ENCODE measurements at regions not wholly inside any gene's neighbourhood (a gene's known extent, or its start where the extent isn't known, plus 50 kb on each side); places are given as distances from the start of the nearest gene placed in this dataset.

DNA sequence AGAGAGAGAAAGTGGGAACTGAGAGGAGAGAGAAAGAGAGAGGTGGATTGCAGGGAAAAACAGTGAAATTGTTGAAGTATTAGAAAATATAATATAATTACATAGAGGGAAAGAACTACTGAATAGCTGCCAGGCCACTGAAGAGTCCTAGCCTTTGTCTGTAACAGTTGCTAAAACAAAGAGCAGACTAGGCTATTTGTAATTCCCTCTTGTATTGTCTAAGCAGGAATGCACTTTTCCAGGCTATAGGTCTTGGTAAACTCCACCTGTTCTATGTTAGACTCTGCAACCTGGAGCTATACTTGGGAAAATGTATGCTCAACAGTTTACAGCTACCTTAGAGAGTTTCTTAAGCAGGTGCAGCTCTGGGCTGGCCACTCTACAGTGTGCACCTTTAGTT, 1063.3 kb downstream of the ADGRL3 start:
- no peak for DNase-seq (ENCODE audit: low spot score)

GRCh38 chr4:62262676-62263075, 1062.5 kb downstream of the ADGRL3 start:
- no peak for DNase-seq (ENCODE audit: low spot score)

DNA sequence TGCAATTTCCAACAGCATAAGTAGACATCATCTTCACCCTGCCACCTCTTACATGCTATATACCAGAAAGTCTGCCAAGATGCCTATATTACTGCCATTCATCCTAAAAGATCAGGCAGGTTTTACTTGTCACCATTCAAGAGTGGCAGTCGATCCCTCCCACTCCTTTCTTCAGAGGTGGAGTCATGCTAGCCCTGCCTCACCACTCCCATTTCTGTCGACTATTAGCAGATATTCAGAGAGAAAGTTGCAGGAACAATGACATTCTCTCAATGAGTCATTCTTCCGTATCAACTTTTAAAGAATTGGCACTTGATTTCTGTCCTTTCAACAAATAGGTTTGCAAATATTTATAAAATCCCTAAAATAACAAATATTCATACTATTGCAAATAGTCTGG, 1060.1 kb downstream of the ADGRL3 start:
- no peak for DNase-seq (ENCODE audit: low spot score)

- DNase-seq (ENCODE audit: low spot score): no peak
Measured at GRCh38 chr4:62256479-62256878, 1056.4 kb downstream of the ADGRL3 start.

GRCh38 chr4:62252728-62253127, 1052.6 kb downstream of the ADGRL3 start:
- no peak for DNase-seq (ENCODE audit: low spot score)

- DNase-seq (ENCODE audit: low spot score): no peak
Measured at GRCh38 chr4:62250100-62250499, 1050.0 kb downstream of the ADGRL3 start.

GRCh38 chr4:62243895-62244294, 1043.8 kb downstream of the ADGRL3 start:
- no peak for DNase-seq (ENCODE audit: low spot score)

DNA sequence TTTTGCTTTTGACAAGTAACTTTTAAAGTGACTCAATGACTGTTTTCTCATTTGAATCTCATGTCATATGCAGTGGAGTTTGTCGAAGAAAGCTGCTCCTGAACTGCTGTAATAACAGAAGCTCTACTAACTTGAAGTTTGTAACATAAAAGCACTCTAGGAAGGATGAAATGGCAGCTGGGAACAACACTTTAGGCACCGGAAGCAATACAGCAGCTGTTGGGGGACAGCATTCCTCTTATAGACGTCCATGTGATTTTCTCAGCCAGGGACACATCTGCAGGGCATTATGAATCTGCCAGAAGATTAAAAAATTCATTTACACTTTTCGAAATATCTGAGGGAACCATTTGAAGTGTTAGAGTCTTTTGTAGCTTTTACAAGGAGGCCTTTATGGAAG, 1035.8 kb downstream of the ADGRL3 start:
- no peak for DNase-seq (ENCODE audit: low spot score)

GRCh38 chr4:62232814-62233213, 1032.7 kb downstream of the ADGRL3 start:
- peak; percentile 13 for DNase-seq (ENCODE audit: low spot score)

- DNase-seq (ENCODE audit: low spot score): peak; percentile 15
Measured at GRCh38 chr4:62231994-62232393, 1031.9 kb downstream of the ADGRL3 start.

GRCh38 chr4:62226082-62226481, 1026.0 kb downstream of the ADGRL3 start:
- DNase-seq (ENCODE audit: low spot score): peak; percentile 74

DNA sequence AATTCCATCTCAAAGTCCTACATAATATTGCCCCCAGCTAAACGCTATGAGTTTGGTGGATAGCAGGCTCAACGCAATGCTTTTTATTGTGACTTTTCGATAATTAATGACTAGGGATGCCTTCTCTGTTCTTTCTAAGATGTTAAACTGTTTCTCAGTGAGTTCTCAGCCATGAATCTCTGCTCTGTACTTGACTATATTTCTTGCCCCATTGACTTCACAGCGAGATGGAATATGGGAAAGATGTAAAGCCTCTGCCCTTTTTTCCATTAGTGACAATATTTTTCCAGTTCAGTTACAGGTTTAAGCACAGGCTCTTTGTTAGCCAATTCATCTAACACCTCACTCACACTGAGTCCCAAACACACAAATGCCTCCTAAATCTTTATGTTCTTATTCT, 1022.0 kb downstream of the ADGRL3 start:
- DNase-seq (ENCODE audit: low spot score): no peak

DNA sequence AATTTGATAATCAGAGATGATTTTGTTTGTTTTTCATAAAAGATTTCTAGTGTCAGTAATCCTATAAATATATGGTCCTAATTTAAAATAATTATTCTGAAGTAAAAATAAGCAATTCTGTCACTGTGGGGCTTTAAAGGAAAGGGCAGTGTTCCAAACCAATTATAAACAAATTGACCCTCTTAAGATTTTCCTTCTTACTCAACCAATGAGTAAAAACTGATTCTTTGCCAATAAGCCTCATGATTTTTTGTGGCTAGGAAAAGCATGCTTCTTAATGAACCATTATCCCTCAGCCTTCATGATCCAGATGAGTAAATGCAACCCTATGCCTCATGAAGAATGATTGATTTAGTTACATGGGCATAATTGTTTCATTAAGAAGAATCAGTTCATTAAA, 1010.4 kb downstream of the ADGRL3 start:
- DNase-seq (ENCODE audit: low spot score): no peak

- DNase-seq (ENCODE audit: low spot score): no peak
Measured at GRCh38 chr4:62209757-62210485, 1009.8 kb downstream of the ADGRL3 start.

GRCh38 chr4:62208921-62209320, 1008.8 kb downstream of the ADGRL3 start:
- DNase-seq (ENCODE audit: low spot score): no peak

- DNase-seq (ENCODE audit: low spot score): no peak
Measured at GRCh38 chr4:62204136-62204535, 1004.0 kb downstream of the ADGRL3 start.

GRCh38 chr4:62199291-62199810, 999.2 kb downstream of the ADGRL3 start:
- no peak for DNase-seq (ENCODE audit: low spot score)

DNA sequence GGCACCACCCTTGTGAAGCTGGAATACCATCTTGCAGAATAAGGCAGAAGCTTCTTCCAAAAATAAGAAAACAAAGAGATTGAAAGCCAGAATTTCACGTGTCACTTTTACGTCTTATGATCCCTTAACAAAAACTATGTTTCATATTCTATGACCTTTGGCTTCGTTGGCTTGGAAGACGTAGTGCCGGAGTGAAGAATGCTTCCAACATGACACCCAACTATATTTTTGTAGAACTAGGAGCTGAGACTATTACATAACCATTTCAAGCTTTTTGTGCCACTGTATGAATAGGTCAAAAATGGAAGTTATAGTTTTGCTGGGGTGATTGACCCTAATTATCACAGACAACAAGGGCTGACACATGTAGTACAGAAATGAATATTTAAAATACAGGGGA, 996.2 kb downstream of the ADGRL3 start:
- no peak for DNase-seq (ENCODE audit: low spot score)

GRCh38 chr4:62194342-62194741, 994.2 kb downstream of the ADGRL3 start:
- DNase-seq (ENCODE audit: low spot score): no peak

GRCh38 chr4:62193761-62194160, 993.6 kb downstream of the ADGRL3 start:
- peak; percentile 56 for DNase-seq (ENCODE audit: low spot score)

GRCh38 chr4:62191451-62192240, 991.5 kb downstream of the ADGRL3 start:
- no peak for DNase-seq (ENCODE audit: low spot score)

DNA sequence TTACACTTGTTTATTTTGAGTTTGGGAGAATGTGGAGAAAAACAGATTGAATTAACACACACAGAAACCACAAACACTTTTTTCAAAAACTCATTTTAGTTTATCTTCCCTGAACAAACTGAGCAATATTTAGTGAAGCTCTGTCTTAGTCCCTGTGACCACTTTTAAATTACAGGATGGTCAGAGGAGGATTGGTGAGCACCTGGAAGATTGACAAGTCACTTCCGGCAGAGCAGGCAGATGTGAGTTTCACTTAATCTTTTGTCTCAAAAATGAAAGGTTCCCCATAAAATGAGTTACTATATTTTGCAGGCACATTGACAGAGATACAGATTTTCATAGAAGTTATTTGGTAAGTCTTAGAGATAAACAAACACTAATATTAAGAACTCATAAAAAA, 970.1 kb downstream of the ADGRL3 start:
- no peak for DNase-seq (ENCODE audit: low spot score)

DNA sequence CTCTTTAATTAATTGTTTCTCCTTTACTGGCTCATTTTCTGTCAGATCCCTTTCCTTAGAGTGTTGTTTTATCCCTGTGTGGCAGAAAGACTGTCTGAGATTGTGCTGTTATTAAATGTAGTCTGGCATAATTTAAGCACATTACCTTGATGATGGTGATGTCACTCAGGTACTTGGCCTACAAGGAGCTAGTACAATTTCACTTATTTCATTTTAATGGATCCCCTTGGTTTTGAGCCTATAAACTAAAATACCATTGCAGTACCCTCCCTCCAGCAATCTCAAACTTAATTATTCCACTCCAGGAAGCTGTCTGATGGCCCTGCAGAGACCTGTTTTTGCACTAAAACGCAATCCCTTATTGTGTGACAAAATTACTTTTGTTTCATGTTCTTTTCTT, 968.6 kb downstream of the ADGRL3 start:
- no peak for DNase-seq (ENCODE audit: low spot score)

Measured in umbilical cord (tissue), 1 donor.